GM06990 (cell line): ENCODE measurements at regions not wholly inside any gene's neighbourhood (a gene's known extent, or its start where the extent isn't known, plus 50 kb on each side); places are given as distances from the start of the nearest gene placed in this dataset.
A peak's percentile ranks its signal among the peaks of the same experiment; 100 is the strongest.
"Not testable (repeated sequence)": the region's sequence is repeated elsewhere in the genome, so short reads cannot be mapped to it uniquely, and the experiment has no call there.

Experiments used
- DNase-seq: peaks from one replicate; pipeline ENCODE4 v3.0.0-alpha.2; 2011; ENCODE audit not compliant: insufficient read length; ENCODE audit errors: extremely low read depth
- H3K27me3 ChIP-seq: replicated peaks from 2 replicates; pipeline ENCODE4 v1.6.0; 2011; ENCODE audit warnings: low read length; ENCODE audit not compliant: control insufficient read depth, insufficient read depth
- H3K36me3 ChIP-seq: 2 replicates; pipeline ENCODE4 v1.5.1; 2011; ENCODE audit warnings: low read length; ENCODE audit not compliant: control insufficient read depth, insufficient read depth
- H3K4me3 ChIP-seq: replicated peaks from 2 replicates; pipeline ENCODE4 v1.5.1; 2011; ENCODE audit warnings: low read depth, mild to moderate bottlenecking, control low read depth, low read length
- CTCF ChIP-seq: IDR thresholded peaks from 2 replicates; pipeline ENCODE4 v1.5.1; 2011; ENCODE audit warnings: low read length, control low read depth, mild to moderate bottlenecking, inconsistent platforms; ENCODE audit not compliant: insufficient read depth, poor library complexity, severe bottlenecking

GRCh38 chr2:102871707-102872106, 109.9 kb downstream of the TMEM182 start:
- no peak overlapping the region for H3K4me3 ChIP-seq
- no peak for TF ChIP-seq CTCF
- no peak for DNase-seq
- no peaks in the 10 kb centered on the region for H3K36me3 ChIP-seq
- H3K27me3 ChIP-seq = no peaks in the 10 kb centered on the region

- H3K27me3 ChIP-seq = no peaks in the 10 kb centered on the region
- TF ChIP-seq CTCF = peak; percentile 13
- DNase-seq = no peak
- H3K4me3 ChIP-seq = no peak overlapping the region
- H3K36me3 ChIP-seq = no peaks in the 10 kb centered on the region
These were observed 110.6 kb downstream of the TMEM182 start for GRCh38 chr2:102872388-102872787.

- not testable (repeated sequence) for DNase-seq, H3K36me3 ChIP-seq, H3K27me3 ChIP-seq, H3K4me3 ChIP-seq
These were observed 117.7 kb downstream of the TMEM182 start for GRCh38 chr2:102879513-102879912.

- TF ChIP-seq CTCF = no peak
- Histone ChIP-seq H3K27me3 (no peaks in the 10 kb centered on the region), H3K36me3 (no peaks in the 10 kb centered on the region), H3K4me3 (no peak overlapping the region)
- DNase-seq = no peak
These were observed 118.9 kb downstream of the TMEM182 start for GRCh38 chr2:102880731-102881130.

- H3K36me3 ChIP-seq = no peaks in the 10 kb centered on the region
- H3K27me3 ChIP-seq = no peaks in the 10 kb centered on the region
- no peak for TF ChIP-seq CTCF
- DNase-seq = no peak
- no peak overlapping the region for H3K4me3 ChIP-seq
These were observed 124.5 kb downstream of the TMEM182 start for GRCh38 chr2:102886216-102886893.

GRCh38 chr2:102888514-102888913, 126.7 kb downstream of the TMEM182 start:
- no peak overlapping the region for H3K4me3 ChIP-seq
- no peak for TF ChIP-seq CTCF
- no peak for DNase-seq
- no peaks in the 10 kb centered on the region for H3K36me3 ChIP-seq
- H3K27me3 ChIP-seq = no peaks in the 10 kb centered on the region
